Gastroesophageal sphincter (tissue), 3 donors: ENCODE measurements at regions not wholly inside any gene's neighbourhood (a gene's known extent, or its start where the extent isn't known, plus 50 kb on each side); places are given as distances from the start of the nearest gene placed in this dataset.

ENCODE experiments used
- CTCF ChIP-seq, 4 experiments: fragments of 200-600 bp in 2 of 4; fragments of 450-650 bp in 2 of 4; sonication (generic) in 1 of 4; IDR thresholded peaks; one replicate each; pipeline ENCODE4 v1.5.1; 2017 to 2019; ENCODE audit warnings: antibody characterized with exemption in 4 of 4, mild to moderate bottlenecking in 2 of 4, moderate library complexity in 2 of 4
- EP300 ChIP-seq: sonication (generic); formaldehyde crosslinking; IDR thresholded peaks from one replicate; pipeline ENCODE4 v1.6.1; 2017; ENCODE audit warnings: antibody characterized with exemption, mild to moderate bottlenecking
- POLR2A ChIP-seq, 2 donors: fragments of 450-650 bp; IDR thresholded peaks; one replicate each; pipeline ENCODE4 v1.6.1; 2017; ENCODE audit warnings: antibody characterized with exemption in 2 of 2, mild to moderate bottlenecking in 2 of 2, moderate library complexity in 1 of 2
- POLR2AphosphoS5 ChIP-seq: sonication (generic); formaldehyde crosslinking; IDR thresholded peaks from one replicate; pipeline ENCODE4 v1.6.1; 2017; ENCODE audit warnings: antibody characterized with exemption

DNA sequence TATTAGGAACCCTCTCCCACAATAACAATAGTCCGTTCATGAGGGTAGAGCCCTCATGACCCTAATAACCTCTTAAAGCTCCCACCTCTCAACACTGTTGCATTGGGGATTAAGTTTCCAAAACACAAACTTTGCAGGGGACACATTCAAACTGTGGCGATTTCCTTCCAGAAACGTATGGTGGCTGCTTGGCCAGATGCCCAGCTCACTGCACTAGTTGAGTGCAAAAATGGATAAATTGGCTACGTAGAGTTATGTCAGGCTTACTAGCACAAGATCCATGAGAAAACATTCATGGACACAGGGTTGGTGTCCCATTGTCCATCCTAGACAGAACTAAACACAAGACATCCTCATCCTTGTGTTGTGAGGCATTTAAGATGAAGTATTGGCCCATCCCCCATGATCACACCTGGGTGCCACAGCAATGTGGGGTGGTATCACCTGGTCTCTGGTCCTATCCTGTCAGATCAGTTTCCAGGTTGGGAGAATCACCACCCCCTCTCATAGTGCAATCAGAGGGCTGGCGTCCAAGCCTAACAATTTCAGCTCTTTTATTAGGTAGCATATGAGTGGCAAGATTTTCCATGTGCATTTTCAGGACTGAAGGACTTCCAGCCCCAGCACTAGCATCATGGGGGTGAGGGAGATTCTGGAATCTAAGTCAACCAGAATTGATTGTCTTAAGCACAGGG, 63.4 kb upstream of the ELOVL5 start:
- TF ChIP-seq POLR2A (IDR thresholded peaks at IDR 0.05), result no peak
- TF ChIP-seq CTCF (IDR thresholded peaks at IDR 0.05), result no peak
- no peak for TF ChIP-seq POLR2AphosphoS5
- no peak for TF ChIP-seq EP300
